ENCODE measurements at regions not wholly inside any gene's neighbourhood (a gene's known extent, or its start where the extent isn't known, plus 50 kb on each side); places are given as distances from the start of the nearest gene placed in this dataset.

DNA sequence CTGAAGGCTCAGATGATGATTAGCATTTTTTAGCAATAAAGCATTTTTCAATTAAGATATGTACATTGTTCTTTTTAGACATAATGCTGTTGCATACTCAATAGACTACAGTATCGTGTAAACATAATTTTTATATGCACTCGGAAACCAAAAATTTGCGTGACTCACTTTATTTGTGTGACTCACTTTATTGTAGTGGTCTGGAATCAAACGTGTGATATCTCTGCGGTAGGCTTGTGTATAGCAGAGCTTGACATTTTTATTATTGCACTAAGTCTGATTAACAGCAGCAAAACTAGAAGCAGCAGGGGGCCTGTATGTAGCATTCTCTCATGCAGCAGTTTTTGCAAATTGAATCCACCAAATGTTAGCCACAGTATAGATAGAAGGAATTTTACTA, 119.1 kb upstream of the PRDX4 start:
- DNase-seq: no peak

DNA sequence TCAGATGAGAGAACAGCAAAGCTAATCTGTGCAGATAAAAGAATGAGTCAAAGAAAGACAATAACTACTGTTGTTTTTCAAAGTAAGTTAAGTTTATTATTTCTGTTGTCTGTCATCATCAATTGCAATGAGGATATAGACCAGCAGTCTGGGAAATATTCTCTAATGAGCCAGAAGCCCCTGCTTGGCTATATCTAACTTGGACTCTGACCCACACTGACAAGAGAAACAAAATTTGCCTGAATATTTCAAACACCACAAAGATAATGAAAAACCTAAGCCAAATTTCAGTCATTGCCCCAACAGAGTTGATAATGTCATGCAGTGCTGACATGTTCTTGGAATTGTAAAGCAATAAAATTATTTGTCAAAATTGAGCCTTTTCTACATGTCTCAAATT, 115.0 kb upstream of the PRDX4 start:
- no peak for DNase-seq

DNA sequence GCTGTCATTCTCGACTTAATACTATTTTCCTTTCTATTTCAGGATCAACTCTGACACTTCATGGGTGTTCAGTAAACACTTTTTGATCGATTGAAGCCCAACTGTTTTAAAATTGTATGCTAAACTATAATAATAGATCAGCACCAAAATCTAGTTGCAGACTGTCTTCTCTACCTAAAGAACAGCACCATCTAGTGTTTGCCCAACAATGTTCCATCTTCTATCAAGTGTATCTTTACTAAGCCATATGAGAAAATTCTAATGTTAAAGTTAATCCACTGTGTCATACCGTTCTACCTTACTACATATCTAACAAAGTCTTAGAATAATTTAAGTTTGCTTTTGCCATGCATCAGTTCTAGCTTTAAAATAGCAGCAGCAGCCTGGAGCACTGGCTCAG, 113.0 kb upstream of the PRDX4 start:
- DNase-seq: peak; percentile 20

DNA sequence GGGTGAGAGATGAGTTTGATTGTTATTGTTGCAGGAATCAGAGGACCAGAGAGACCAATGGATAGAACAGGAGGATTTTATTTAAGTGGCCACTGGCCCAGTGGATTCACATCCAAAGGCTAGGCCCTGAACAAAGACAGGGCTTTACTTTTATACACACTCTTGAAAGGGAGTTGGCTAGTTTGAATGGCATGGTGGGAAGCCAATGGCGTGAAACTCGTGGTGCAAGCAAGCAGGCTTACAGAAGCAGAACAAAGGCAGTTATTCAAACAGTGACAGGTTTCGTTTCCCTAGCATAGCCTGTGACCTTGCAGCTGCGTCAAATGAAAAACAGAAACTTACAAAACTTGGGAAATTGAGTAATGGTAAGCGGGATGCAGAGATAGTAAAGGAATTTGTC, 110.2 kb upstream of the PRDX4 start:
- no peak for DNase-seq

DNA sequence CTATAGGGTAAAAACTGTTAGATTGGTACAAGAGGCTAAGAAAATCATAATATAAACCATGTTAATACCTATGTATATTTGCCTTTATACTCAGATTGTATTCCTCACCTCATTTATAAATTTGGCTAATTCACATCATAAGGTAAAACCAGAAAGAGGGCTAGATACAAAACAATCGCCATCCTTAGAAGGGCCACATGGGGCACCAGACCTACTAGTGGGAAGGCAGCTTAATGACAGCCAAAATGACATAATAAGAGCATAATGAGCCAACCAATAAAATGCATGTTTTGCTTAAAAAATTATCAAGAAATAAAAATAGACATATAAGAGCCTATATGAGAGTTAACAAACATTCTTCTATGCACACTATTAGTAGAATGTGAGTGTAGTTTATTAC, 107.3 kb upstream of the PRDX4 start:
- no peak for DNase-seq

DNA sequence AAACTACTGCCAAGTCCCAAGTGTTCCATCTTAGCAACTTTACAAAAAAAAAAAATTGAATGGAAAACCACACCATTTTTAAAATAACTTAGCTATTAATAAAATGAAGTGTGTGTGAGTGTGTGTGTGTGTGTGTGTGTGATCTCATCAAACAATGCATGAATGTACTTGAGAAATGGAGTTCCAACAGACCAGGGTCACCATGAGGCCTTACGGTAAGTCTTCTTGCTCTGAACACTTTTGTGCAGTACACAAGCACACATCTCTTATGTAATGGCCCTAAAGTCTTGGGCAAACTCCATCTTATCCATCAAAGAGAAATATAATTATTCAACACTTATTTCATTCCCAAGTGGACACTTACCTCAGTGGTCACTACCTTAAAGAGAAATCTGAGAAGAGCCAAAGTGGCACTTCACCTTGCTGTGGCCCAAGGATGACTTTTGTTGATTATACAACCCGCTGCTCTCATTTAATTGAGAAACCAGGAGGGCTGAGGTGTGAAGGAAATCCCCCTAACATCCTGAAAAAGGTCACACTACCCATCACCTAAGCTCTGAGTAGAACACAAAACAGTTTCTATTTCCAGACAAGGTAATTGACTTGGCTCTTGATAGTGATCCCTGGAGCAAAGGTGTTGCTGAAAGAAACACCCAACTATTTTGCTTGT, 96.5 kb upstream of the PRDX4 start:
- no peak for DNase-seq

DNA sequence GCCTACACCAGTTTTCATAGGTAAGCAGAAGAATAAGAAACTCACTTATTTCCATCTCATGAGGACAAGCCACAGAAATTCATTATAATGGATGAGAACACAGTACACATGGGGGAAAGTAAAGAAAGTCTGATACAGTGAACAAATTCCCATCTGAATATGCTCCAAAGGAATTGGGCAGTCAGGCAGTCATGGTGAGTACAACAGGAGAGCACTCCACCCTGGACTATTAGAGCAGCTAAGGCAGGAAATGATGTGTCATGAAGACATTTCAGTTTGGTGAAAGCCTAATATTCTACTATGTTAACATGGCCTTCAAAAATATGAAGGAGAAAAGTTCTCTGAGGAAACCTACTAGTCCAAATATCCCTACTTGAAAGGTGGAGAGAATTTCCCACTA, 92.0 kb upstream of the PRDX4 start:
- no peak for DNase-seq

DNA sequence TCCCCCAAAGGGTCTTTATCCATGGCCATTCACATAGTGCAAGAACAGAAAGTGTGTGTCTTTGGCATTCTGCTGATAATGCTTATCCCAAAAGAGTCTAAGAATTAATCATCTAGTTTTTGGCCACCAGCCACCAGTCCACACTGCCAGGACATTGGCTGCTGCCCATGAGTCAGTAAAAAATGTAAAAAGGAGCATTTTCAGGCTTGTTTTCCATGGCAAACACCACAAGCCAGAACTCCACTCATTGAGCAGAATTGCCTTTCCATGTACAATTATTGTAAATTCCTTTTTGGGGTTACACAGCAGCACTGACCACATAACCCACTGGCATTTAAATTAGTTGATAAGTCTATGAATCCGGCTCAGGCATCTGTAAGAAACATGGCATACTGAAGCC, 89.2 kb upstream of the PRDX4 start:
- DNase-seq: no peak

DNA sequence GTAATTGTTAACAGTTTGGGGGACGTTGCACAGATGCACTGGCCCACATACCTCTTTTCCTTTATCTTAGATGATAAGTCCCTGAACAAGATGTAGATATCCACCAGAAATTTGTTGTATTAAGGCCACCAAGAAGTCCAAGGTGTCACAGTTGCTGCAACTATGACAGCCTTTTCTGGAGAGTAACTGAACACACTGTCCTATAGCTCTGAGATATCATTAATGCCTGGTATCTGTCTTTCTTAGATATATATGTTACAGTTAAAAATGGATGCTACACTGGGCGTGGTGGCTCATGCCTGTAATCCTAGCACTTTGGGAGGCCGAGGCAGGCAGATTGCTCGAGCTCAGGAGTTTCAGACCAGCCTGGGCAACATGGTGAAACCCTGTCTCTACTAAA, 77.8 kb upstream of the PRDX4 start:
- DNase-seq: no peak

DNA sequence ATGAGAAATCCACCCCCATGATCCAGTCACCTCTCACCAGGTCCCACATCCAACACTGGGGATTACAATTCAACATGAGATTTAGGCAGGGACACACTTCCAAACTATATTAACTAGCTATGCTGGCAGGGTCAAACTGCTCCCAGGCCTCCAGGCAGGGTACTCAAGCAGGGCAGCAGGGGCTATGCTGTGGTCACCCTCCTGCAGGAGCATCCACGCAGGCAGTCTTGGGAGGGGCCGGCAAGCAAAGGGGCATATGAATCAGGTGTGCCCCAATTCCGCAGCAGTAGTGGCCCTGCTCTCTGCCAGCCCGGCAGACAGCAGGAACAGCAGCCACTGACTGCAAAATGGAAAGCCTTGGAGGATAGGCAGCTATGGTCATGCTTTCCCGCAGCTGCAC, 74.6 kb upstream of the PRDX4 start:
- DNase-seq: no peak

DNA sequence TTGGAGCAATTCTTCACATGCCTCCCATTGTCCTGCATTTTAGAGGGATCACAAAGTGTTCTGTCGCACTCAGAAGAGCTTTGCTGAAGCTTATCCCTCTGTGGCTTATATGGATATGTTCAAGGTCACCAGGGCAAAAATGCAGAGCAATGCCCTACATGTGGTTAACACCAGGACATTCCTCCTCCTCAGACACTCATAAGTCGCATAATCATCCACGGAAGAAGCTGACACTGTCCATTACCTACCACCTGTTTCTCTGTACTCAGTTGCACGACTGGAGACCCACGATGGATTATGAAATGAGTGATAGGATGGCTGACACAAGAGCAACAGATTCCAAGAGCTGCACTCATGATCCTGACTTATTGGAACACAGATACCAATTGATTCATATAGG, 68.7 kb upstream of the PRDX4 start:
- DNase-seq: no peak

DNA sequence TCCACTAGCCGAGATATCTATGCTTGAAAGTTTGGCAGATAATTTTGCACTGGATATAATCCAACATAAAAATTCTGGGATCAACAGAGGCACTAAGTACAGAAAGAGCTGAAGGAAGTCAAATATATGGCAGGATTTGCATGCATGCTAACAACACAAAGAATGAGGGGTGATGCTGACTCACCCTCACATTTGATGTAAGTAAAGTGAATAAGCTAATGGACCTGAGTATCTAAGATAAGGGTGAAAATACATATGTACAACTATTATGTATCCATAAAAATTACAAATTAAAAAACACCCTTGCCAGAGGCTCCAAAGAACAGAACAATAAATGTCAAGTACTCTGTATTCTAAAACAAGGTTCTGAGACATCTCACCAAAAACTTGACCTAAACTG, 63.8 kb upstream of the PRDX4 start:
- no peak for DNase-seq

DNA sequence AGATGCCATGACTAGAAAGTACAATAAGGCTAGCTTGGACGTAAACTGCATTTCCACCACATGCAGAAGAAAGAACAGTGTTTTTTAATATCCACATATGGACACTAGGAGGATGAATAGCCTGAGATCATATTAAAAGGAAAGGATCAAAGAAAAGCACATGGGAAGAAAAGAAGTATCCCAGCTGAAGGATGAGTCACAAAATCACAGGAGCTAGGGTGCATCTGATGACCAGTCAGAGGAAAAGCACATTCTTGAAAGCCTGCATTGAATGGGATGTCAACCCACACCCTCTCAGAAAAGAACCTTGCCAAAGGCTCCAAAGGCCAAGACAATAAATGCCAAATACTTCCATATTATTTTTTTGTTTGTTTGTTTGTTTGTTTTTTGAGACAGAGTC, 56.8 kb upstream of the PRDX4 start:
- DNase-seq: no peak

DNA sequence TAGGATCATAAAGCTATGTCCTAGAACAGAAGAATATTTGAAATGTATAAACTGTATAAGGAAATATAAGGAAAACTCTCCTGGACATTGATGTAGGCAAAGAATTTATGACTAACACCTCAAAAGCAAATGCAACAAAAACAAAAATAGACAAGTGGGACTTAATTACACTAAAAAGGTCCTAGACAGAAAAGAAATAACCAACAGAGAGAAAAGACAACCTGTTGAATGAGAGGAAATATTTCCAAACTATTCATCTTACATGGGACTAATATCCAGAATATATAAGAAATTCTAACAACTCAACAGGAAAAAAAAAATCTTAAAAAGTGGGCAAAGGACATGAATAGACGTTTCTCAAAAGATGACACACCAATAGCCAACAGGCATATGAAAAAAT, 54.4 kb upstream of the PRDX4 start:
- no peak for DNase-seq

DNA sequence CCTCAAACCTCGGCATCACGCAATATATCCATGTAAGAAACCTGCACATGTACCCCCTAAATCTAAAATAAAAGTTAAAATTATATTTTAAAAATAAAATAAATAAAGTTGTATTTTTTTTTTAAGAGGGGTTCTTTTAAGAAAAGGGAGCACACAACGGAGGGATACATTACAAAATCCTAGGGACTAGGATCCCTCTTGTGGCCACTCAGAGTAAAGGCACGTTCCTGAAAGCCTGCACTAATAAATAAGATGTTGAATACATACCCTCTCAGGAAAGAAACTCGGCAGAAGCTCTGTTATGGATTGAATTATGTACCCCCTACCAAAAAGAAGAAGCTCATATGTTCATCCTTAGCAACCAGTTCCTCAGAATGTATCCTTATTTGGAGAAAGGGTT, 50.9 kb upstream of the PRDX4 start:
- DNase-seq: peak; percentile 6

Measured in NCI-H1417 treated with DMSO at 0.1 percent for 48 hours (cell line).